ENCODE measurements at regions not wholly inside any gene's neighbourhood (a gene's known extent, or its start where the extent isn't known, plus 50 kb on each side); places are given as distances from the start of the nearest gene placed in this dataset.

- no peaks in the 10 kb centered on the region for H3K27me3 ChIP-seq
- no peaks in the 10 kb centered on the region; the same call in 1 of the 2 replicates for H3K4me1 ChIP-seq
- H3K27ac ChIP-seq = no peak overlapping the region
- DNase-seq = no peak
- H3K4me3 ChIP-seq = no peak overlapping the region
- no peaks in the 10 kb centered on the region for H3K36me3 ChIP-seq
- H3K9me3 ChIP-seq (replicated peaks) = no peaks in the 10 kb centered on the region
Observed at GRCh38 chr13:34003656-34004055, 185.7 kb downstream of the RFC3 start.

- Histone ChIP-seq H3K27ac (no peak overlapping the region), H3K4me1 (no peaks in the 10 kb centered on the region; the same call in 1 of the 2 replicates), H3K4me3 (no peak overlapping the region), H3K9me3 (replicated peaks) (no peaks in the 10 kb centered on the region), H3K27me3 (no peaks in the 10 kb centered on the region), H3K36me3 (no peaks in the 10 kb centered on the region)
- DNase-seq = no peak
Observed at GRCh38 chr13:34004676-34005075, 186.7 kb downstream of the RFC3 start.

GRCh38 chr13:34006011-34006410 lies 188.1 kb downstream of the RFC3 start:
- H3K36me3 ChIP-seq = no peaks in the 10 kb centered on the region
- H3K27ac ChIP-seq = no peak overlapping the region
- H3K27me3 ChIP-seq = no peaks in the 10 kb centered on the region
- H3K4me1 ChIP-seq = no peaks in the 10 kb centered on the region; the same call in 1 of the 2 replicates
- no peak for DNase-seq
- H3K9me3 ChIP-seq (replicated peaks) = no peaks in the 10 kb centered on the region
- H3K4me3 ChIP-seq = no peak overlapping the region

GRCh38 chr13:34011552-34012085 lies 193.7 kb downstream of the RFC3 start:
- no peaks in the 10 kb centered on the region for H3K9me3 ChIP-seq (replicated peaks)
- no peaks in the 10 kb centered on the region for H3K36me3 ChIP-seq
- H3K4me3 ChIP-seq = no peak overlapping the region
- peaks cover 21% of the 10 kb centered on the region for H3K4me1 ChIP-seq
- DNase-seq = peak; percentile 81 to 89
- H3K27me3 ChIP-seq = no peaks in the 10 kb centered on the region
- no peak overlapping the region; the same call in 1 of the 2 replicates for H3K27ac ChIP-seq

GRCh38 chr13:34012382-34012781 lies 194.4 kb downstream of the RFC3 start:
- Histone ChIP-seq H3K36me3 (no peaks in the 10 kb centered on the region), H3K27ac (no peak overlapping the region), H3K4me3 (no peak overlapping the region), H3K27me3 (no peaks in the 10 kb centered on the region), H3K4me1 (peaks cover 21% of the 10 kb centered on the region), H3K9me3 (replicated peaks) (no peaks in the 10 kb centered on the region)
- DNase-seq = no peak

- H3K27me3 ChIP-seq = no peaks in the 10 kb centered on the region
- no peaks in the 10 kb centered on the region for H3K36me3 ChIP-seq
- no peak overlapping the region for H3K4me3 ChIP-seq
- peak; percentile 37 to 54 for DNase-seq
- no peak overlapping the region for H3K27ac ChIP-seq
- no peaks in the 10 kb centered on the region for H3K9me3 ChIP-seq (replicated peaks)
- H3K4me1 ChIP-seq = peaks cover 21% of the 10 kb centered on the region
Observed at GRCh38 chr13:34013061-34013460, 195.1 kb downstream of the RFC3 start.

- H3K4me3 ChIP-seq = no peak overlapping the region
Observed at GRCh38 chr13:34017231-34017630, 199.3 kb downstream of the RFC3 start.

GRCh38 chr13:34019870-34020269 lies 201.9 kb downstream of the RFC3 start:
- no peaks in the 10 kb centered on the region; the same call in 1 of the 2 replicates for H3K9me3 ChIP-seq (replicated peaks)
- H3K27me3 ChIP-seq = no peaks in the 10 kb centered on the region
- DNase-seq = no peak
- no peaks in the 10 kb centered on the region for H3K4me1 ChIP-seq
- H3K4me3 ChIP-seq = no peak overlapping the region
- no peak overlapping the region for H3K27ac ChIP-seq
- no peaks in the 10 kb centered on the region for H3K36me3 ChIP-seq

More at GRCh38 chr13:34017231-34017630, 199.3 kb downstream of the RFC3 start:
- Histone ChIP-seq H3K27ac (no peak overlapping the region), H3K36me3 (no peaks in the 10 kb centered on the region), H3K9me3 (replicated peaks) (no peaks in the 10 kb centered on the region; the same call in 1 of the 2 replicates), H3K4me1 (peaks cover 13% of the 10 kb centered on the region), H3K27me3 (no peaks in the 10 kb centered on the region)
- no peak for DNase-seq

GRCh38 chr13:34020388-34020787 lies 202.4 kb downstream of the RFC3 start:
- no peak overlapping the region for H3K4me3 ChIP-seq
- H3K27me3 ChIP-seq = no peaks in the 10 kb centered on the region
- no peaks in the 10 kb centered on the region for H3K4me1 ChIP-seq
- H3K9me3 ChIP-seq (replicated peaks) = no peaks in the 10 kb centered on the region; the same call in 1 of the 2 replicates
- DNase-seq = no peak
- H3K36me3 ChIP-seq = no peaks in the 10 kb centered on the region
- no peak overlapping the region for H3K27ac ChIP-seq

GRCh38 chr13:34021619-34022018 lies 203.7 kb downstream of the RFC3 start:
- H3K4me3 ChIP-seq = no peak overlapping the region
- no peak overlapping the region for H3K27ac ChIP-seq
- H3K36me3 ChIP-seq = no peaks in the 10 kb centered on the region
- H3K9me3 ChIP-seq (replicated peaks) = no peaks in the 10 kb centered on the region; the same call in 1 of the 2 replicates
- DNase-seq = no peak
- H3K4me1 ChIP-seq = no peaks in the 10 kb centered on the region
- H3K27me3 ChIP-seq = no peaks in the 10 kb centered on the region

- Histone ChIP-seq H3K27ac (no peak overlapping the region), H3K4me1 (no peaks in the 10 kb centered on the region; the same call in 1 of the 2 replicates), H3K27me3 (no peaks in the 10 kb centered on the region), H3K36me3 (no peaks in the 10 kb centered on the region), H3K9me3 (replicated peaks) (no peaks in the 10 kb centered on the region; the same call in 1 of the 2 replicates), H3K4me3 (no peak overlapping the region)
- DNase-seq = no peak
Observed at GRCh38 chr13:34025746-34026145, 207.8 kb downstream of the RFC3 start.

GRCh38 chr13:34026308-34026707 lies 208.4 kb downstream of the RFC3 start:
- Histone ChIP-seq H3K4me1 (no peaks in the 10 kb centered on the region; the same call in 1 of the 2 replicates), H3K27ac (no peak overlapping the region)

GRCh38 chr13:34028496-34029442 lies 210.8 kb downstream of the RFC3 start:
- Histone ChIP-seq H3K9me3 (replicated peaks) (no peaks in the 10 kb centered on the region), H3K4me1 (no peaks in the 10 kb centered on the region; the same call in 1 of the 2 replicates), H3K27me3 (no peaks in the 10 kb centered on the region), H3K4me3 (no peak overlapping the region), H3K27ac (no peak overlapping the region), H3K36me3 (no peaks in the 10 kb centered on the region)
- no peak for DNase-seq

More at GRCh38 chr13:34026308-34026707, 208.4 kb downstream of the RFC3 start:
- Histone ChIP-seq H3K27me3 (no peaks in the 10 kb centered on the region), H3K36me3 (no peaks in the 10 kb centered on the region), H3K9me3 (replicated peaks) (no peaks in the 10 kb centered on the region; the same call in 1 of the 2 replicates), H3K4me3 (no peak overlapping the region)
- no peak for DNase-seq

- H3K9me3 ChIP-seq (replicated peaks) = no peaks in the 10 kb centered on the region
- H3K27ac ChIP-seq = no peak overlapping the region
- peak in 1 of 2 experiments; percentile 23 for DNase-seq
- H3K36me3 ChIP-seq = no peaks in the 10 kb centered on the region
- no peak overlapping the region for H3K4me3 ChIP-seq
- H3K27me3 ChIP-seq = no peaks in the 10 kb centered on the region
- H3K4me1 ChIP-seq = no peaks in the 10 kb centered on the region; the same call in 1 of the 2 replicates
Observed at GRCh38 chr13:34030782-34031181, 212.8 kb downstream of the RFC3 start.

GRCh38 chr13:34031610-34032009 lies 213.7 kb downstream of the RFC3 start:
- DNase-seq = no peak
- no peaks in the 10 kb centered on the region for H3K36me3 ChIP-seq
- H3K27me3 ChIP-seq = no peaks in the 10 kb centered on the region
- H3K4me3 ChIP-seq = no peak overlapping the region
- H3K9me3 ChIP-seq (replicated peaks) = no peaks in the 10 kb centered on the region
- no peak overlapping the region for H3K27ac ChIP-seq
- no peaks in the 10 kb centered on the region; the same call in 1 of the 2 replicates for H3K4me1 ChIP-seq

All from SJCRH30 (cell line).